H1 (cell line): ENCODE measurements at regions not wholly inside any gene's neighbourhood (a gene's known extent, or its start where the extent isn't known, plus 50 kb on each side); places are given as distances from the start of the nearest gene placed in this dataset.

Experiments
- ASH2L ChIP-seq: fragments of 200-600, 300-600 bp; sonication (generic); IDR thresholded peaks from one replicate; pipeline ENCODE4 v1.7.1; 2017; ENCODE audit warnings: low read length
- BACH1 ChIP-seq: IDR thresholded peaks from 2 replicates; pipeline ENCODE4 v1.6.1; 2012; ENCODE audit warnings: low read length, improper control_type of control experiment
- BCL11A ChIP-seq, 2 experiments: IDR thresholded peaks; one replicate each; pipeline ENCODE4 v1.6.1; 2011; ENCODE audit warnings: low read depth in 2 of 2, low read length in 2 of 2, mild to moderate bottlenecking in 2 of 2
- JUN ChIP-seq: IDR thresholded peaks from 2 replicates; pipeline ENCODE4 v1.6.1; 2011; ENCODE audit warnings: low read depth, mild to moderate bottlenecking, improper control_type of control experiment, low read length

DNA sequence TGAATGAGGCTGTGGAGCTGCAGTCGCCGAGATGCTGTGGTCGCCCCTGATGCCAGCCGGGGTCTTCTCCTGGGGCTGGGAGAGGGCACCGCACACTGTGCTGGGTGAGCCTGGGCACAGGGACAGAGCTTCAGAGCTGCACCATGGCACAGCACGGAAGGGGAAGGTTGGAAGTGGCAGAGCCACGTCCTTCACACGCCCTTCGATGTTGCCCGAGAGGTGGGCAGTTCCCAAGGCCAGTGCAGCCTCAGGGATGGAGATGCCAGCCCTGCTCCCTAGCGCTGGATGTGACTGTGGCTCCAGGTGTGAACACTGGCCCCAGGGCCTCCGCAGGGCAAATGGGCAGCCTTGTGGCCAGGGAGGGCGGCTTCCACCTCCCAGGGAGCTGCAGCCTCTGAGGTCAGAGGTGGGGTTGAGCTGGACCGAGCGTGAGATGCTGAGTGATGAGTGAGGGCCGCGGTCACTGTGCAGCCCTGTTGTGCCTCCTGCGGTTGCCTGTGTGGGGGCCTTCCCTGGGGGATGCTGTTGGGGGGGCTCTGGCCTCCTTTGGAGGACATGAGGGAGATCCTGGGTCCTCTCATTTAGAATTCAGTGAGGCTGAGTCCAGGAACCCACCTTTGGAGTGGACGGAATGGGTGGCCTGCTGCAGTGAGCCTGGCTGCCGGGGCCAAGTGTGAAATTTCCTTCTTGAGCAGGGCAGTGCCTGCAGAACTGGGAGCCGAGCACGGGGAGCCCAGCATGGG lies 1090.0 kb downstream of the BRD1 start (continued):
- no peak for TF ChIP-seq BACH1
- TF ChIP-seq ASH2L, result no peak
- no peak for TF ChIP-seq JUN
- TF ChIP-seq BCL11A (IDR thresholded peaks at IDR 0.05; ENCODE audit: low read depth in 2 of 2, low read length in 2 of 2), result no peak
- TF ChIP-seq, all 59 proteins: peak for 0
